ENCODE measurements at regions not wholly inside any gene's neighbourhood (a gene's known extent, or its start where the extent isn't known, plus 50 kb on each side); places are given as distances from the start of the nearest gene placed in this dataset.

DNA sequence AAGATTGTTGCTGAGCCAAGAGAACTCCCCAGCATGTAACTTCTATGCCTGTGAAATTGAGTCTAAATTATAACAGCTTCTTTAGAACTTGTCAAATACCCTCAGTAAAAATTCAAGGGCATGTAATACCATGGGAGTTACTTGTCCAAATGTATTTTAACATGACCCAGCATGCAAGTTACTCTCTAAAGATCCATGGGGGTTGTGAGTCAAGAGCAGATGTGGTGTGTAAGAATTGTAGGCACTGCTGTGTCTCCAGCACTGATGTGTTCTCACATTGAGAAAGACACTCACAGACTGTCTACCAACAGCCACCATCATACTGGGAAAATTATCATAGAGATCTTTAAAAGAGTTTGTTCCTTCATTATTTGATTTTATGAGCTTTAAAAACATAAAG, 237.4 kb upstream of the IL1RAPL1 start:
- Mint-ChIP-seq H3K36me3 (no peaks in the 10 kb centered on the region), H3K27ac (no peak overlapping the region), H3K4me3 (no peak overlapping the region), H3K9me3 (peaks cover 17% of the 10 kb centered on the region), H3K27me3 (ENCODE audit: low read depth) (no peaks in the 10 kb centered on the region), H3K4me1 (peaks cover 5% of the 10 kb centered on the region)
- TF ChIP-seq, protein P1, sequence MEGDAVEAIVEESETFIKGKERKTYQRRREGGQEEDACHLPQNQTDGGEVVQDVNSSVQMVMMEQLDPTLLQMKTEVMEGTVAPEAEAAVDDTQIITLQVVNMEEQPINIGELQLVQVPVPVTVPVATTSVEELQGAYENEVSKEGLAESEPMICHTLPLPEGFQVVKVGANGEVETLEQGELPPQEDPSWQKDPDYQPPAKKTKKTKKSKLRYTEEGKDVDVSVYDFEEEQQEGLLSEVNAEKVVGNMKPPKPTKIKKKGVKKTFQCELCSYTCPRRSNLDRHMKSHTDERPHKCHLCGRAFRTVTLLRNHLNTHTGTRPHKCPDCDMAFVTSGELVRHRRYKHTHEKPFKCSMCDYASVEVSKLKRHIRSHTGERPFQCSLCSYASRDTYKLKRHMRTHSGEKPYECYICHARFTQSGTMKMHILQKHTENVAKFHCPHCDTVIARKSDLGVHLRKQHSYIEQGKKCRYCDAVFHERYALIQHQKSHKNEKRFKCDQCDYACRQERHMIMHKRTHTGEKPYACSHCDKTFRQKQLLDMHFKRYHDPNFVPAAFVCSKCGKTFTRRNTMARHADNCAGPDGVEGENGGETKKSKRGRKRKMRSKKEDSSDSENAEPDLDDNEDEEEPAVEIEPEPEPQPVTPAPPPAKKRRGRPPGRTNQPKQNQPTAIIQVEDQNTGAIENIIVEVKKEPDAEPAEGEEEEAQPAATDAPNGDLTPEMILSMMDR (IDR thresholded peaks at IDR 0.05; ENCODE audit: unreplicated experiment) = no peak
- DNase-seq (ENCODE audit: low spot score in 2 of 2, unreplicated experiment in 2 of 2) = no peak

DNA sequence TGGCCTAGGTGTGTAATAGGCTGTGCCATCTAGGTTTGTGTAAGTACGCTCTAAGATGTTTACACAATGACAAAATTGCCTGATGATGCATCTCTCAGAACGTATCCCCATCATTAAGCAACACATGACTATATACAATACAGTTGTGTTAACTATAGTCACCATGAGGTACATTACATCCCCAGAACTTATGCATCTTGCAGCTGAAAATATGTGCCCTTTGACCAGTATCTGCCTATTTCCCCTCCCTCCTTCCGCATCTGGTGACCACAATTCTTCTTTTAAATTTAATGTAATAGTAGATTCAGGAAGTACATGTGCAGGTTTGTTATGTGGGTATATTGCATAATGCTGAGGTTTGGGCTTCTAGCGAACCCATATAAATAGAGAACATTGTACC, 239.8 kb upstream of the IL1RAPL1 start:
- H3K36me3 Mint-ChIP-seq = no peaks in the 10 kb centered on the region
- peaks cover 23% of the 10 kb centered on the region for H3K9me3 Mint-ChIP-seq
- TF ChIP-seq, protein P1 (IDR thresholded peaks at IDR 0.05; ENCODE audit: unreplicated experiment) = no peak
- no peak for DNase-seq (ENCODE audit: low spot score in 2 of 2, unreplicated experiment in 2 of 2)
- no peaks in the 10 kb centered on the region for H3K27me3 Mint-ChIP-seq (ENCODE audit: low read depth)
- no peak overlapping the region for H3K4me3 Mint-ChIP-seq
- H3K4me1 Mint-ChIP-seq = peaks cover 5% of the 10 kb centered on the region
- H3K27ac Mint-ChIP-seq = no peak overlapping the region

DNA sequence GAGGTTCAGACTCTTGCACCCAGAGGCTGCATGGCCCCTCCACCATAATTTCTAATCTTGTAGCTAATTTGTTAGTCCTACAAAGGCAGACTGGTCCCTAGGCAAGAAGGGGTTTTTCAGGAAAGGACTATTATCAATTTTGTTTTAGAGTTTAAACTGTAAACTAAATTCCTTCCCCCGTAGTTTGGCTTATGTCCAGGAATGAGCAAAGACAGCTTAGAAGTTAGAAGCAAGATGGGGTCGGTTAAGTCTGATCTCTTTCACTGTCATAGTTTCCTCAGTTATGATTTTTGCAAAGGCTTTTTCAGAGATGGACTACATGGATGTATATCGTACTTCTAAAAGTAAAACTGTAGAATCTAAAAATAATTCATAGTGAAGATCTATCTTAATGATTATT, 258.1 kb upstream of the IL1RAPL1 start:
- H3K4me3 Mint-ChIP-seq = no peak overlapping the region
- peaks cover 23% of the 10 kb centered on the region for H3K9me3 Mint-ChIP-seq
- TF ChIP-seq, protein P1 (IDR thresholded peaks at IDR 0.05; ENCODE audit: unreplicated experiment) = no peak
- no peaks in the 10 kb centered on the region for H3K27me3 Mint-ChIP-seq (ENCODE audit: low read depth)
- peaks cover 27% of the 10 kb centered on the region for H3K4me1 Mint-ChIP-seq
- no peak for DNase-seq (ENCODE audit: low spot score in 2 of 2, unreplicated experiment in 2 of 2)
- peaks cover 2% of the 10 kb centered on the region for H3K36me3 Mint-ChIP-seq
- H3K27ac Mint-ChIP-seq = peak overlapping the region; percentile 82

DNA sequence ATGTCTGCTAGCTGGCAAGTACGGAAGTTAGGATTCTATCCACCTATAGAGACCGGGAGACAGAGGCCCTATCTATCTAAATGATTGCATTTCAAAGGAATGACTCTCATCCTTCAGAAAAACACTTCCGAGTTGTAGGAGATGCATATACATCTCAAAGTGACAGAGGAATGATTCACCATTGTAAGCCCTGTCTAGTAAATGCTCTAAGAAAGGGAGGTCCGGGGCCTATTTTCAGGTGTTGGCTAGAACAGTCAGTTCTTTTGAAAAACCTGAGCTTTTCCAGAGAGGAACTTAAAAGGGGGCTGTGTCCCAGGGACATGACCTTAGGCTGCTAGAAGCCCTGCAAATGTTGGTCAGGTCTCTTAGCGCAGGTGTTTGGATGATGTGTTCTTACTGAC, 262.9 kb upstream of the IL1RAPL1 start:
- no peak for DNase-seq (ENCODE audit: low spot score in 2 of 2, unreplicated experiment in 2 of 2)
- TF ChIP-seq, protein P1 (IDR thresholded peaks at IDR 0.05; ENCODE audit: unreplicated experiment) = no peak
- Mint-ChIP-seq H3K4me1 (peaks cover 46% of the 10 kb centered on the region), H3K27ac (peak overlapping the region; percentile 74), H3K27me3 (ENCODE audit: low read depth) (no peaks in the 10 kb centered on the region), H3K4me3 (no peak overlapping the region), H3K36me3 (no peaks in the 10 kb centered on the region), H3K9me3 (peaks cover 23% of the 10 kb centered on the region)

DNA sequence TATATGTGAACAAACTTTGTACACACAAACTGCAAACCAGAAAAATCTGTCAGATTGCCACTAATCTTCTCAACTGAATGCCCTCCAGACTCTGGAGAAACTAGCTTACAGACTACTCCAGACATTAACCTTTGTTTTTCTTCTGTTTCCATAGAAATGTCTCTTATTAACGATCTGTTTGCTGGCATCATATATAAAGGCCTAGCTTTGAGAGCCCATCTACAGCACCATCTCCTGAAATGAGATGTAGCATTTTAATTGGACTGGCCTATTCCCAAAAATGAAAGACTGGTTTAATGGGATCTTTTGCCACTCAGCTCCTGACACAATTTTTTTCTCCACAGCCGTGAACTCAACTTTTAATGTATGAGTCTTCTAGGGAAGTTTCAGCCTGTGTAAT, 266.0 kb upstream of the IL1RAPL1 start:
- Mint-ChIP-seq H3K4me3 (no peak overlapping the region), H3K4me1 (peaks cover 36% of the 10 kb centered on the region), H3K36me3 (peaks cover 12% of the 10 kb centered on the region), H3K27me3 (ENCODE audit: low read depth) (no peaks in the 10 kb centered on the region), H3K9me3 (peaks cover 30% of the 10 kb centered on the region), H3K27ac (no peak overlapping the region)
- no peak for DNase-seq (ENCODE audit: low spot score in 2 of 2, unreplicated experiment in 2 of 2)
- TF ChIP-seq, protein P1 (IDR thresholded peaks at IDR 0.05; ENCODE audit: unreplicated experiment) = no peak

DNA sequence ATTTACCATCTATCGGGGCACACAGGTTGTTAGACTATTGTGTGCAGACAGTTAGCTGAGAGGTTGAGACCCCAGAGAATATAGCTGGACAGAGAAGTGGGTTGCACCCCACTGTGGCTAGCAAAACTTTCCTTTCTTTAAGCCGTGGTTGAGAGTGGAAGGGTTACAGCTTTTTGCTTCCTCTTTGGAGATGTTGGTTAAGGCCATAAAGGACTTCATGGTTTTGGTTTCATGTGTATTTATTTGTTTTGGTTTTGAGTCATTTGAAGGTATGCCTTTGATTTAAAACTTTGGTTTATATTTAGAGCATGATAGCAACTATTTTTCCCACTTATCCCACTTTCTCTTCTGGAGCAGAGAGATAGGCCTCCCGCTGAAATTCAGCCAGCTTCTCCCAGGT, 274.3 kb upstream of the IL1RAPL1 start:
- Mint-ChIP-seq H3K4me3 (no peak overlapping the region), H3K9me3 (peaks cover 46% of the 10 kb centered on the region), H3K27me3 (ENCODE audit: low read depth) (no peaks in the 10 kb centered on the region), H3K4me1 (peaks cover 21% of the 10 kb centered on the region), H3K27ac (peak overlapping the region; percentile 39), H3K36me3 (peaks cover 22% of the 10 kb centered on the region)
- no peak for DNase-seq (ENCODE audit: low spot score in 2 of 2, unreplicated experiment in 2 of 2)
- TF ChIP-seq, protein P1 (IDR thresholded peaks at IDR 0.05; ENCODE audit: unreplicated experiment) = no peak

Measured in mesothelial cell of epicardium (in vitro differentiated cells).